DMS 273 (cell line): ENCODE measurements at regions not wholly inside any gene's neighbourhood (a gene's known extent, or its start where the extent isn't known, plus 50 kb on each side); places are given as distances from the start of the nearest gene placed in this dataset.
A peak's percentile ranks its signal among the peaks of the same experiment; 100 is the strongest.
"Not testable (repeated sequence)": the region's sequence is repeated elsewhere in the genome, so short reads cannot be mapped to it uniquely, and the experiment has no call there.

Source experiments
- DNase-seq: peaks from one replicate; lab custom pipeline; 2025; ENCODE audit not compliant: unreplicated experiment; lab: John Stamatoyannopoulos, UW

GRCh38 chr21:33994373-33994772, 78.8 kb upstream of the ATP5PO start:
- DNase-seq, result no peak

DNA sequence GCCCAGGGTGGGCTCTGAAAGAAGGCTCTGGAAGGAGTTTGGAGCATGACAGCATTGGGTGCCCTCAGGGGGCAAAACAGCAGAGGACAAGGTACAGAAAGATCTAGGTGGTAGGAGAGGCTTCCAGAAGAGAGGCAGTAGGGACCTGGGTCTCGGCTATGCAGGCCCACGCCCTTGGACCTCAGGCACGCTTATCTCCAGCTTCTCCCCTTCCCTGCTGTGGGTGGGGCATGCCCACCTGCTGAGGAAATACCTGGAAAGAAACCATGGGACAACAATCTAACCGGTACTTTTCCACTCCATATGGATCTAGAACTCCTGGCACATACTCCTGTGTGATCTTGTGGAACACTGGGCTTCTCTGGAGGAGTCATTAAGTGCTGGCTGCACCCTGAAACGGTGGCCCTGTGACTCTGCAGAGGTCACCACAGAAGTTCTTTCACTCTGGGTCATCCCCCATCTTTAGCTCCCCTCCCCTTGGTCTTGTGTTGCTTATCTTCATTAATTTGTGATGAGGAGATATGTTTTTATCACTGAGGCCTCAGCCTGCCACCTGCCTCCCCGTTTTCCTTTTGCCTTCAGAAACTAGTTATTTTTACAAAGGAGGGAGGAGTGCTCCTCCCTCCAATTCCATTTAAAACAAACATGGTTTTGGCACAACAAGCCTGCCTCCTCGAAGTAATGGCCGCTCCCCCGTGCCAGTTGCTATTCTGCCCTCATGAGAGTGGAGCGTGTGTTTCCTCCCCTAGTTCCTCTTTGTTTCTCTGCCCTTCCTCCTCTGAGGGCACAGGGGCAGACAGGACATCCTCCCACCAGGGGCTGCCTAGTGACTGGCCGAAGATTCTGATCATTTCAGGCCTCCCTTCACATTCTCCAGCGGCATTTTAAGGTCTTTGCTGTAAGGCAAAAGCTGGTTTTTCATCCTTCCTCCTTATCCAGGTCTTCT, 78.0 kb upstream of the ATP5PO start:
- no peak for DNase-seq

DNA sequence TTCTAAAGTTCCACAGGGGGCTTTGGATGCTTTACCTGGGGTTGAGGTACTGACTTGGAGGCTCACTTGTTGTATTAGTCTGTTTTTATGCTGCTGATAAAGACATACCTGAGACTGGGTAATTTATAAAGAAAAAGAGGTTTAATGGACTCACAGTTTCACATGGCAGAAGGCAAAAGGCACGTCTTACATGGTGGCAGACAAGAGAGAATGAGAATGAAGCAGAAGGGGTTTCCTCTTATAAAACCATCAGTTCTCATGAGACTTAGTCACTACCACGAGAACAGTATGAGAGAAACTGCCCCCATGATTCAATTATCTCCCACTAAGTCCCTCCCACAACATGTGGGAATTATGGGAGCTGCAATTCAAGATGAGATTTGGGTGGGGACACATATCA, 76.8 kb upstream of the ATP5PO start:
- DNase-seq, result not testable (repeated sequence)

GRCh38 chr21:33991133-33991532, 75.5 kb upstream of the ATP5PO start:
- no peak for DNase-seq

- DNase-seq, result no peak
Observed at GRCh38 chr21:33989440-33989839, 73.8 kb upstream of the ATP5PO start.

GRCh38 chr21:33988237-33989017, 72.8 kb upstream of the ATP5PO start:
- no peak for DNase-seq

DNA sequence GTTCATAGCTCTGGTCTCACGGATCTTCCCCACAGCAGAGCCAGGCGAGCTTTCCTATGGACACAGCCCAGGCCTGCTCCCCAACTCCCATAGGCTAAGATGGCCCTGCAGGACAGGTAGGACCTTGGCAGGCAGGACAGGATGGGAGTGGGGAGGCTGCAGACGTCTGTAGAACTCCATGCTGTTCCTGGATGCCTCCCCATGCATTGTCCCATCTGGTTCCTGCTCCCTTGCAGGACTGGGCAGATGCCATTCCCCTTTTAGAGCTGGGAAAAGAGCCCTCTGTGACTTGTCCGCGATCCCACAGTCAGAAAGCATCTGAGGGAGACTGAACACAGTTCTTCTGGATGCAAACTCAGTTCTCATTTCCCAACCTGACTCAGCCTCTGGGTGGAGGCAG, 71.9 kb upstream of the ATP5PO start:
- DNase-seq, result no peak

DNA sequence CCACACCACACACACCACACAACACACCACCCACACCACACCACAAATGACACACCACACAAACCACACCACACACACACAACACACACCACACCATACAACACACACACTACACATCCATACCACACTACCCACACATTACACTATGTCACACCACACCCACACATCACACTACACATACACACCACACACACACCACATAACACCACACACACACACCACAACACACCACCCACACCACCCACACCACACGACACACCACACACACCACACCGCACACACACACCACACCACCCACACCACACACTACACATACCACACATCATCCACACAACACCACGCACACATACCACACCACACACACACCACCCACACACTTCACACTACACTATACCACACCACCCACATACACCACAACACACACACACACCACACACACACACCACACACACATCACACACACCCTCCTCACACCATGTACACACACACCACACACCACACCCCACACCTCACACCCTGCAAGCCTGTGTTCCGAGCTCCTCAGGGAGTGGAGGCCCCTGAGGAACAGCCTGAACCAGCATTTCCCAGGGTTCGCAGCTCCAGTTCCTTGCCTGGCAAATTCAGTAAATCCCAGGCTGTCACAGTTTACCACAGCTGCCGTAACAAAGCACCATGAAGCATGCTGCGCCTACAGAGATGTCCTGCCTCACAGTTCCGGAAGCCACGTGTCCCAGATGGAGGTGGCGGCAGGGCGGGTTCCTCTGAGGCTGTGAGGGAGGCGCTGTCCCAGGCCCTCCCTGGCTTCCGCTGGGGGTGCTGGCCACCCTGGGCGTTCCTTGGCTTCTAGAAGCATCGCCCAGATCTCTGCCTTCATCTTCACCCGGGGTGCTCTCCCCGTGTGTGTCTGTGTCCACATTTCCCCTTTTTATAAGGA, 69.8 kb upstream of the ATP5PO start:
- no peak for DNase-seq

GRCh38 chr21:33984021-33984481, 68.4 kb upstream of the ATP5PO start:
- no peak for DNase-seq

DNA sequence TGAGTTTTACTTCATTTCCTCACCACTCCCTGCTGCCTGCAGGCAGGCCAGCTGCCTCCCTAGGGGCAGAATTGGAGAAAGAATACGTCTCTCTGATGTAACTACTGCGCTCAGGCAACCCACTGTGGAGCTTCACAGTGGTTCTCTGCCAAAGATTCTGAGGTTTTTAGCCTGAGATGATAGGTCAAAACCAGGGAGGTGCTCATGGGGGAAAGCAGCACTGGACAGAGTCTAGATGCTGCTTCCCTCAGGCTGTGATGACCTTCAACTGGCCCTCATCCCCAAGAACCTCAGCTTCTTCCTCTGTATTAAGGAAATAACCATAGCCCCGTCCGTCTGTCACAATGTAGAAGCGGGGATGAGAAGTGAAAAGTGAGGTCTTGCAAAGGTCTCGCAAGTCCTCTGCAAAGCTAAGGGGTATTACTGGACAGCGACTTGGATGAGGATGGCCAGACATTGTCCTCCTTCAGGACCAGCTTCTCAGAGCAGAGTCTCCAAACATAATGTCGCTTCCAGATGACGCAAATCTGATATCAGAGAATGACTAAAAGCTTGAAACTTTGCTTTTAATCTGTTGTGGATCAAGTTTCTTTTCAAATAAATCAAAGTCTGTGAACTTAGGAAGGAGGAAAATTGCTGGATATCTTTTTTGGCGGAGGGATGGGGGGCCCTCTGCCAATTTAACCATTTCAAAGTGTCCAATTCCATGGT, 65.9 kb upstream of the ATP5PO start:
- DNase-seq, result no peak

DNA sequence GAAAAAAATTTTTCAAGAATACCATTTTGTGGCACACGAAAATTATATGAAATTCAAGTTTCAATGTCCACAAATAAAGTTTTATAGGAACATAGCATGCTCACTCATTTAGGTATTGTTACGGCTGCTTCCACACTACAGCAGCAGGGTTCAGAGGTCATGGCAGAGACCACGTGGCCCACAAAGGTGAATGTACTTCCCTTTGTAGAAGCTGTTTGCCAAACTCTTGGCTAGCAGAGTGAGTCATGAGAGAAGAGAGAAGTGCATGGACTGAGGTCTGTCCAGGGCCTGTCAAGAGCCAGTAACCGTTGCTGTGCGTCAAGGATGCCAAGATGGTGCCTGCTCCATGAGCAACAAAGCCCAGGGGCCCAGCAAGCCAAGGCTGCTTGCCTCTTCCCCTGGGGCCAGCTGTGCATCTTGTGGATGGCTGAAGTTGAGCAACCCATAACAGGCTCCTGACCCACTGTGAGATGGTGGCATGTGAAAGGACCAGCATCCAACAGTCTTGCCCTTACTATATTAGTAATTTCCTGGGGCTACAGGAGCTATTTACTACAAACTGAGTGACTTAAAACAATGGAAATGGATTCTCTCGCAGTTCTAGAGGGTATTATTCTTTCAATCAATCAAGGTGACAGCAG, 64.8 kb upstream of the ATP5PO start:
- no peak for DNase-seq

DNA sequence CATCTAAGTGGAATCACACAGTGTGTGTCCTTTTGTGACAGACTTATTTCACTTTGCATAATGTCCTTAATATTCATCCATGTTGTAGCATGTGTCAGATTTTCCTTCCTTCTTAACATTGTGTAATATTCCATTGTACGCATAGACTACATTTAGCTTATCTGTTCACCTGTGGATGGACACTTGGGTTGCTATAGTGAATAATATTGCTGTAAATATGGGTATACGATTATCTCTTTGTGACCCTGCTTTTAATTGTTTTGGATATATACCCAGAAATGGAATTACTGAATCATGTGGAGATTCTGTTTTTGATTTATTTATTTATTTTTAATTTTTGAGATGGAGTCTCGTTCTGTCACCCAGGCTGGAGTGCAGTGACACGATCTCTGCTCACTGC, 63.0 kb upstream of the ATP5PO start:
- no peak for DNase-seq

GRCh38 chr21:33977721-33978369, 62.2 kb upstream of the ATP5PO start:
- no peak for DNase-seq

DNA sequence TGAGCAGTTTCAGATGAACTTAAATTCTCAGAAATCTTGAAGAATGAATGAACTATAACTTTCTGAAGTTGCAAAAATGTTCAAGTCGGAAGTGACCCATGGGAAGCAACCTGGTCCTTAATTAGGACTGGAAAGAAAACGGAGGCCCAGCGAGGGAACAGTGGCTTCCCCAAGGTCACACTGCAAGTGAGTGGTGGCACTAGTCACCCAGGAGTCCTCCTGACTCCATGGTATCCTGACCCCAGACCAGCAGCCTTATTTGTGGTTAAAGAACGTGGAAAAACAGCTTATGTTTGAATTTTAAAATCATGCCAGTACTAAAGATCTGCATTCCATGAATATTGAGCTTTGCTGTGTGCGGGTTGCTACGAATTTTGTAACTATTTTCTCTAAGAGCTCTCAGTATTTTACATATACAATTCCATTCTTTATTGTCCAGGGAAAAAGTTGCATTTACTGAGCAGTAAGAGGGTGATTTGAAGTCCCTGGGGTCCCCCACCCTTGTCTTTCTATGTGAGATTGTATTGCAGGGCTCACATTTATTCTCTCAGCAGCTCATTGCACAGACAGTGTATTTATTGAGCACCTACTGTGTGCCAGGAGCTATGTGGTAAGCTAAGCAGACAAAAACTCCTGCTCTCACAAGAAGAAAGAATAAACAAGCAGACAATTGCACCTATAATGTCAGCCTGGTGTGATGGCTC, 61.6 kb upstream of the ATP5PO start:
- no peak for DNase-seq

- DNase-seq, result peak; percentile 23
Observed at GRCh38 chr21:33976082-33977016, 60.7 kb upstream of the ATP5PO start.

DNA sequence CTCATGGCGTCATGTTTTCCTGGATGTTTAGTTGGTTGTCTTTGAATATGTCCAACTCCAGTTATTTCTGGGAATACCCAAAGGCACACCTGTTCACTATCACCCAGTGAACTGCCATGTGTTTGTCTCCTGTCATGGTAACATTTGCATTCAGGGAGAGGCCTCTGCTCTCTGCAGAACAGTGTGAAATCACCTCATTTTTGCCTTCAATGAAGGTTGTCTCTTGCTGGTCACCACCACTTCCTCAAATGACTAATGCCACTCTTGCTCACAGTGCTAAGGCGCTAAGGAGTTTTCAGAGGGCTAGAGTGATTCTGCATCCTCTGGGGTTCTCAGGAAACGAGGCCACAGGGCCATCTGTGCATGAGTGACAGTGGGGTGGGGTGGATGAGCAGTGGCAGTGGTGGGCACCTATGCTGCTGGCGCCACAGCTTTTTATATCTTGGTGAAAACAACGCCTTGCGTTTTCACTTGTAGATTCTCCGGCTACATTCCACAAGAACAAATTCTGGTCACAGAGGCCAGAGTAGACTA, 60.0 kb upstream of the ATP5PO start:
- no peak for DNase-seq
